GM18861 (cell line): ENCODE measurements at regions not wholly inside any gene's neighbourhood (a gene's known extent, or its start where the extent isn't known, plus 50 kb on each side); places are given as distances from the start of the nearest gene placed in this dataset.
A peak's percentile ranks its signal among the peaks of the same experiment; 100 is the strongest.

ENCODE experiments used
- ATAC-seq: cut with Tn5 transposase; IDR thresholded peaks from one replicate; pipeline ENCODE4 v1.9.1; 2021; ENCODE audit not compliant: unreplicated experiment

DNA sequence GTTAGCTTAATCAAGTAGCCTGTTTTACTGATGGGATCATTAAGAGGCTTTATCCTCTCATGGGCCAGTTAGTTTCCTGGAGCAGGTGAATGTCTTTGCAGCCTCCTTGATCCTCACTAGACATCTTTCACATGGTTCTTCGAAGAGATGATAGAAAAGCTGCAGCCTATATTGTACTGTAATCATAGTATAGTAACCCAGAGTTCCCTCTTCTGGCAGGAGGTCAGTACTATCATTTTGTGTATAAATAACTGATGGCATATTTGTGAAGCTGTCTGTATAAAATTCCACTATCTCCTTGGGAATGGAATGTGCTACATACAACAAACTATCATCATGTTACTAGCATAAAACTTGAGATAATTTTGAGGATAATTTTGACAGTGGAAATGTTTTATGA lies 123.8 kb upstream of the PRPS1L1 start:
- no peak for ATAC-seq

DNA sequence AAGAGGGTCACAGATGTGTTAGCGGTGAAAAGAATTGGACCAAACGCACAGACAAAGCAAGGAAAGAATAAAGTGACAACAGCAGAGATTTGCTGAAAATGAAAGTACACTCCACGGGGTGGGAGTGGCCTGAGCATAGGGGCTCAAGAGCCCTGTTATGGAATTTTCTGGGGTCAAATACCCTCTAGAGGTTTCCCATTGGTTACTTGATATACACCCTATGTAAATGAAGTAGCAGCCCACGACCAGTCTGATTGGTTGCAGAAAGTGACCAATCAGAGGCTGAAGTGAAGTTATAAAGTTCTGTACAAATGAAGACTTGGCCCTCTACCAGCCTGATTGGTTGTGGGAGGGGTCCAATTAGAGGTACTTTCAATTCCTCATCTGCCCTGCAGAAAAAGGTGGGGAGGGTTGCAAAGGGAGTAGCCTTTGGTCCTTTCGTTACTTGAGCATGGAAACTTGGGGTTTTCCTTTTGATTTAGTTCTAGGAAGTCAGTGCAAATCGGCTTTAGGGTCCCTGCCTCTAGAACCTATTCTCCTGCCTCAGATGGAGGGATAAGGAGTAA lies 125.6 kb upstream of the PRPS1L1 start:
- no peak for ATAC-seq

DNA sequence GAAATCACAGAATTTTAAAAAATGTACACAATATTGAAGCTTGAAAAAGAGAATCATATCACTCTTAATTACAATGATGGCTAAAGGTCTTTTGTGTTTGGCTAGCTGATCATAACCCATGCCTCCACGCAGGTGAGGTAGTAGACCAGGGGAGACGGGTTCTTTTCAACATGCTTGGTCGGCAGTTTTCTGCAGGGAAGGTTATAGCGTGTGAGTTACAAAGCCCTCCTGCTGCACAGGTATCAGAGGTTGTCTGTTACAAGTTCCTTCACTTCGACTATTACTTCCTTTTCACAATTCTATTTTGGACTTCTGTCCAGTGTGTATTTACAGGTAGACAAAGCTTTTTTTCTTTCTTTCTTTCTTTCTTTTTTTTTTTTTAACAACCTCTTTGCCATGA lies 127.1 kb upstream of the PRPS1L1 start:
- no peak for ATAC-seq

DNA sequence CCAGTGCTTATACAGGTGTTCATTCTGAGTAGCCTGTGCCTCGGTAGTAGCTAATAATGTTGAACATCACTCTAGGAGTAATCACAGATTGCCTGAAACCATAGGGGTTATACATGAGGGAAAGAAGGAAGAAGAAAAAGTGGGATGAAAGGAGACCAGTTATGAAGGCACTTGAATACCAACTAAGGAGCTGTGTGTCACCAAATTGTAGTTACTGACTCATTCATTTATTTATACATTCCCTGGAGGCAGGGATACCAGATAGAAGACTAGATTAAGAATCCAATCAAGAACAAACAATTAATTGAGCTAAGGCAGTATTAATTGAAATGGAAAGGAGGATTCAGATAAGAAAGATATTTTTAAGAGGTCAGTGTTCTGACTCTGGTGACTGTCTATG lies 129.6 kb upstream of the PRPS1L1 start:
- ATAC-seq = no peak

DNA sequence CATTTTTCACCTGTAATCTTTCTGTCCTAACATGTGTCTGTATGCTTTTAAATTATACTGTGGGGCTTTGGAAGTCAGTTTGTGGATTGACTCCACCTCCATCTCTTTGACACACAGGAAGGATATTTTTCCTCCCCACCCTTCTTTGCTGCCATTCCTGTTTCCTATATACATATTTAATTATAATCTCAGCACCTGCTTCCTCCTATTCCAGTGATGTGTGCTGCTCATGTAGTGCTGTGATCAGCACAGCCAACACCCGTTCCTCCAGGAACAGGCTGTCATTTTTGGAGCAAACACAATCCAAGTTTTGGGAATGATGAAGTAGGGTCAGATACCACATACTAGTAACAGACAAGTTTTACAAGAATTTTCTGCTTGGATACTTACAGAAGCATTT lies 135.0 kb upstream of the PRPS1L1 start:
- no peak for ATAC-seq

DNA sequence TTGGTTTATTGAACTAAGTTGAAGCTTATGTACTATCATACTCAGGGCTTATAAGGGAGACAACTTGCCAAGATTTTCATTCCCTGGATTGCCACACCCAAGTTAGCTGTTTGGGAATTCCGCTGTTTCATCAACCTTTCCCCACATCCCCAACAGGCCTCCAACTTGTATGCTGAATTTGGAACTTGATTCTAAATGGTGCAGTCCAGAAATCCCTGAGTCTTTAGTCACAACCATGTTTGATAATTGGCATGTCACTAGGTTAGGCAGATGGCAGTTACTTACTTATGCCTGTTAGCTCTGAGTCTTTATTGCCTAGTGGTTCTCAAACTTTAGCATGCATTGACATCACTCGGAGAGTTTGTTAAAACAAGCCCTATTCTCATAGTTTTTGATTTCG lies 135.4 kb upstream of the PRPS1L1 start:
- ATAC-seq = no peak

DNA sequence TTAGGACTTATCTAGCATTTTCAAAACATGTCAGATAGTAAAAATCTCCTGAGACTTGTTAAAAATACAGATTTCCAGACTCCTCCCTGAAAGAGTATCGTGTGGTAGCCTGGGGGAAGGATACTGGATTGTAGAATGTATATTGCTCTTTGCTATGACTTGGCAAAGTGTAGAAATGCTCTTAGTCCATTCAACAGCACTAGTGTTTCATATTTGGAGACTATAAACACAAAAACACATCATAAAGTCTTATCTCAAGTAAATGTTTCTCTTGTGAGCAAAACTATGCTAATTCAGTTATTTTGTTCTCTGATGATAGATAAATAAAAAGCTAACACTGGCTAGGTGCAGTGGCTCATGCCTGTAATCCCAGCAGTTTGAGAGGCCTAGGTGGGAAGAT lies 137.5 kb upstream of the PRPS1L1 start:
- ATAC-seq = no peak

DNA sequence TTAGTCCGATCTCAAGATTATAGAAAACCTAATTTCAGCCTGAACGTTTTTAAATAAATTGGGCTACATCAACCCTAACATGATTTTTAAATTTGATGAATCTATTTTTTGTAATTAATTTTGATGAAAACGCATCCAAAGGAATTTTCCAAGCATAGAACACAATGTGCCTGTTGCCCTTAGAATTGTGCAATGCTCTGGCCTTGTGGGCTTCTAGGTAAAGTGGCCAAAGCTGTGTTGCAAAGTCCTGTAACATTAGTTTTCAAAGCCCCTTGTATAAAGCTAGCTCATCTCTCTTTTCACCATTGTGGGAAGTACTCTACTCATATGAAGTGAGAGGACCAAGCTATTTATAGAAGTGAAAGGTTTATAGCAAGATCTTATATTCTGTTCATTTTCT lies 138.4 kb upstream of the PRPS1L1 start:
- ATAC-seq = no peak

DNA sequence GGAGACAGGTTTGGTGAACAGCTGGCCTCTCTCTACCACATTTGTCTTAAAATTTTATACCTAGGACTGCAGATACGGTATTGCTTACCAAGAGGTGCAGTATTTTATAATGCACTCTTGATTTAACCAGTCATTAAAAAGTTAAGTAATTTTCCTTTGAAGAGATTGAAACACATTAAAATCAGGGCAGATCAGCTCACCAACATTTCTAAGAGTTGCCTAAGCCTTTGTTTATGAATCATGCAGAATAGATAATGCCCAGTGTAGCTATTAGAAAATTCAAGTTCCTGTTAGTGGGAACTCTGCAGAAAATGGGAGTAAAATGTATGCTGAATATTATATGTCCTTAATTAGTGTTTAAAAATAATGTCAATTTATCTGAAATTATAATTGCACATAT lies 140.2 kb upstream of the PRPS1L1 start:
- ATAC-seq = no peak

DNA sequence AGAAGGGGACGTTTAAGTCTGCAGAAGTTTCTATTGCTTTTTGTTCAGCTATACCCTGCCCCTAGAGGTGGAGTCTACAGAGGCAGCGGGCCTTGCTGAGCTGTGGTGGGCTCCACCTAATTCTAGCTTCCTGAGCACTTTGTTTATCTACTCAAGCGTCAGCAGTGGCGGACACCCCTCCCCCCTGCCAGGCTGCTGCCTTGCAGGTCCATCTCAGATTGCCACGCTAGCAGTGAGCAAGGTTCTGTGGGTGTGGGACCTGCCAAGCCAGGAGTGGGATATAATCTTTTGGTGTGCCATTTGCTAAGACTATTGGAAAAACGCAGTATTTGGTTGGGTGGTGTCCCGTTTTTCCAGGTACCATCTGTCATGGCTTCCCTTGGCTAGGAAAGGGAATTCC lies 147.3 kb upstream of the PRPS1L1 start:
- ATAC-seq = no peak

DNA sequence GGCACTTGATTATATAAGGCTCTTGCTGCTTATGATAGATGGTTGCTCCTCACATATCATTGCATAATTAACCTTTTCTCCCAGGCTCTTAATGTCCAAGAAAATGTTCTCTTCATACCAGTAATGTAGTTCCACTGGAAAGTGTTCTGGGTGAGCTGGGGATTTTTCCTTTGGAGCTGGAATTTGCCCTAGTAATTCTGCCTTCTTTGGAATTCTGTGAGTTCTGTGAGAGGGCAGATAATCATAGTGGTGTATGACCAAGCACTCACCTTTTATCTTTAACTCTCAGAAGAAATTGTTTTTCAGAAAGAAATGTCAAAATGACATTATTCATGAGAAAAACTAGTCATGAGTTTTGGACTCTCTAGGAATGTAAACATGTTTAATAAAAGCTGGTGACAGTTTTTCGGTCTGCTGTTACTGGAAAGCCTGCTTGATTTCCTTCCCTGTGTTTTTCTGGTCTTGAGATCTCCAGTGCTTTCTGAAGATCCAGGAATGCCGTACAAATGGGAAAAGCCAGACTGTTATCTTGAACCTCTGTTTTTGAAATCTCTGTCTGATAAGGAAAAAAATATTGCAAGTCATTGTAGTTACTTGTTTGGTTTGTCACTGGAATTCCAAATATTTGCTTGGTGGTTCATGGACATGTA lies 148.3 kb upstream of the PRPS1L1 start:
- ATAC-seq = no peak

DNA sequence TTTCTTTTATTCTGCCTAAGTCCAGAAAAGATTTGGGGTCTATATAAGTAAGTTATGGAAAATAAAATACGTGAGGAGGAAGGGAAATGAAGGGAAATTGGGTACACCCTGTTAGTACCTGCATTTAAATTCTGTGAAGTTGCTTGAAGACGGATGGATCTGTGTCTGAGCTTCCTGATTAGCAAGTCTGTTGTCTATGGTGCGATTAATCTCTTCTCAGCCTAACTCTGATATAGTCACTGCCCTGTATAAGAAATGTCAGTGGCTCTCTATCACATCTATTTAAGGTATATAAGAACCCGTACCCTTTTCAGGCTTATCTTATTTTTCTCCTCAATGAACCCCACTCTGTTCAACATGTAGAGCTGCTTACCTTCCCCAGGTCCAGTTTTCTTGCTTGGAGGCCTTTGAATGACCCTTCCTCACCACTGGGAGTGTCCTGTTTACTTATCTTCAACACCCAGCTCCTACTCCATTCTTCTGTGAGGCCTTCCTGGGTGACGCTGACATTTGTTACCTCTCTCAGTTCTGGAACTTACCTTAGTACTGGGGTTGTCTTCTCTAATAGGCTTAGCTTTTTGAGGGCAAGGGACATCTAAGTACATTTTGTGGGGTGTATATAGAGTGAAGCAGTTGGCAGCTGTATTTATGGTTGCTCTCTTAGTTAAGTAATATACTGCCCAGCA lies 149.6 kb upstream of the PRPS1L1 start:
- no peak for ATAC-seq

DNA sequence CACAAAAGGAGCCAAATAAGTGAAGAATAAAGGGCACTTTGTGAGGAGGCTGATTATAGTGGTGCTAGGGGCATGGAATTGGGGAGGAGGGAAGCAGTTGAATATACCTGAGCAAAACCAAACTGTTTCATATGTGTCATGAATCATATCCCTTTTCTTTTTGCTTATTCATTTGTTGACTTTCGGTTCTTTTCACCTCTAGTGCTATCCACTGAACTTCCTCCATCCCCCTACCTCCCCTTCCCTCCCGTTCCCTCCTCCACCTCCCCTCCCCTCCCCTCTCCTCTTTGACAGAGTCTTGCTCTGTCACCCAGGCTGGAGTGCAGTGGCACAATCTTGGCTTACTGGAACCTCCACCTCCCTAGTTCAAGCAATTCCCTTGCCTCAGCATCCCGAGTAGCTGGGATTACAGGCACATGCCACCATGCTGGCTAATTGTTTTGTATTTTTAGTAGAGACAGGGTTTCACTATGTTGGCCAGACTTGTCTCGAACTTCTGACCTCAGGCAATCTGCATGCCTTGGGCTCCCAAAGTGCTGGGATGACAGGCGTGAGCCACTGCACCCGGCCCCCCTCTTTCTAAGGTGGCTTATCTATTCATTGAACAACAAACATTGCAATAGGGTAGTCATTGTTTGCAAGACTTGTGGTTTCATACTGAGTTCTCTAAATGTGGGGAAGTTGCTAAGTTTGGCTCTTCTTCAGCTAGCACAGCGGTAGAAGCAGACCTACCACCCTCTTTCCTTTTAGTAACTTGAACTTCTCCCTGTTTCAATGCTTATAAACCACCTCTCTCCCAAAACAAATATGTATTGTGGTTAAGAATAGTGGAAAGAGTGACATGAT lies 150.4 kb upstream of the PRPS1L1 start:
- ATAC-seq = peak; percentile 89

DNA sequence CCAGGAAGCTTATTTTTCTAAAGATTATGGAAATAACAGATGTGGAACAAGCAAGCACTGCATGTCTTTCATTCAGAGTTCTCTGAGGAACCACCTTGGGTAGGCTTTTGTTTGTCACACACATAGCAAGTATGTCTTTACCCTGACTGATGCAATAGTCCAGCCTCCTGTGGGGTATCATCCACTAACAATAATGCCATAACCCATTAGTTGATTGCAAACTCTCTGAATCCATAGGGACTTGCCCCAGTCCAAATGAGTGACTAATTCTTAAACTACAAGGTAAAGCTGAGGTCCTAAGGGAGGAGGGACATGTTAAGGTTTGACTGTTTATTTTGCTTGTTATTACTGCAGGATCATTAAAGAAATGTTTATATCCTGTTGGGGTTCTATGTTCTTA lies 151.4 kb upstream of the PRPS1L1 start:
- ATAC-seq = no peak

DNA sequence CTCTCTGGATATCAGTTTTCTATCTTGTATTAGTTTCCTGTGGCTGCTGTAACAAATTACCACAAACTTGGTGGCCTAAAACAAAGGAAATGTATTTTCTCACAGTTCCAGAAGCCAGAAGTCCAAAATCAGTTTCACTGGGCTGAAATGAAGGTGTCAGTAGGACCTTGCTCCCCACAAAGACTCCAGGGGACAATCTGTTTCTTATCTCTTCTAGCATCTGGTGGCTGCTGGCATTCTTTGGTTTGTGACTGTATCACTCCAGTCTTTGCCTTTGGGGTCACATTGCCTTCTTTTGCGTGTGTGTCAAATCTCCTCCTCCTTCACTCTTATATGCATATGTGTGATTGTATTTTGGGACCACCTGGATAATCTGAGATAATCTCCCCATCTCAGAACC lies 153.0 kb upstream of the PRPS1L1 start:
- no peak for ATAC-seq

DNA sequence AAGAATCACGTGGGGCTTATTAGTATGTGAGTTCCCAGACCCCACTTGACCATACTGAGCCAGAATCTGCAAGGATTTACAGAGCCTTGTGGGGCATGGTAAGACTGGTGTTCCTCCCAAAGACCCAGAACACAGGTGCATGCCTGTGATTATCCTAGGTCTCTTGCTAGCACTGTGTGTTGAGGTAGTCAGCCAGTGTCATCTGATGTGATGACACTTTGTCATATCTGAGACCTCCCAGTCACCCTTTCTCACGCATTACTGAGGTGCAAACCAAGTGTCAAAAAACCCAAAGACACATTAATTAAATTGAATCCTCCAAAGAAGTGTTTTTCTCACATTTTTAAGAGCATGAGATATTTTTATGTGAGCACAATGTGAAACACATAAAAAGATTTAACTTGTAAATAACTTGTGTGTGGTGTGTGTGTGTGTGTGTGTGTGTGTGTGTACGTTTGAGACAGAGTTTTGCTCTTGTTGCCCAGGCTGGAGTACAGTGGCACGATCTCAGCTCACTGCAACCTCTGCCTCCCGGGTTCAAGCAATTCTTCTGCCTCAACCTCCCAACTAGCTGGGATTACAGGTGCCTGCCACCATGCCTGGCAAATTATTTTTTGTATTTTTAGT lies 162.0 kb upstream of the PRPS1L1 start:
- no peak for ATAC-seq

DNA sequence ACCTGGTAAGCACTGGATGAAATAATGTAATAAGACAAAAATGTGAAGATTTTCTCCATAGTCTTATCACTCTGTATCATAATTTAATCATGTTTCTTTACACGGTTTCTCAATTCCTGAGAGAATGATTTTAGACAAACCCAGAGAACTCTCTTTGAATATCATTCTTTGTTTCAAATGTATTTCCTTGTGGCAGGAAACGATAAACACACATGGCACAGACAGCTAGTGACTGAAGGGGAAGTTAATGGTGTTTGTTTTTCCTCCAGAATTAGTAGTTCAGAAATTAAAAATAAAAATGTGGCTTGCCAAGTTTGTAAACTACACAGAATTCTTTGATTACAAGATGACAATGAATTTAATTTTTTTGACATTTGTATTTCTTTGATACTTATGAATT lies 163.7 kb upstream of the PRPS1L1 start:
- no peak for ATAC-seq

DNA sequence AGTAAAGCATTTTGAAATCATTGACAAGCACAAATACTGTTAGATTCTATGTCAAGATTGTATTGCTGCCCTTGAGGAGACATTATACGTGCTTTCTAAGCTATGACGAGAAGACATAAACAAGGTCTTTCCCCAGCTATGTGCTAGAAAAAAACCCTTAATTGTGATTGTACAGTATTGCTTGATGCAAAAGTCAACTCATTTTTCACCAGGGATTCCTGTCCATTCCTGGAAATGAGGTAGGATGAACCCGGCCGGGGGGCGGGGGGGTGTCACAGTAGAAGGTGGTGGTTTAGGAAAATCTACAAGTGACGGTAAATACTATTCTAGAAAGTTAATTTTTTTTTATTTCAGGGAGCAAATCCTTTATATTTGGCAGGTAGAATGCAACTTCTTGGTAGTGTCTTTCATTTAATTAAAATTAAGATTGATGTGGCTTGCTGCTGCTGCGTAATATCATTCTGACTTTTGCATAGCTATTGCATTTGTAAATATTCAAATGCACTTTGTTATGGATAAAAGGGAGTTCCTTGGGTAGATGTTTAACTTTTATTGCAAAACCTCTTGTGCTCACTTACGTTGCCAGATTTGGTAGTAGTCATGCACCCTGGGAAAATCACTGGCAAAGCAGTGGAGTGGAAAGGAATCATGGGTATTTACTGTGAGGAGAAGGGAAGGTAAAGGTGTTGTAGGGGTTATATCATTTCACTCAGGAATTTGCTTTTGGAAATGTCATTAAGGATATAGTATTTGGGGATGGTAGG lies 164.4 kb upstream of the PRPS1L1 start:
- no peak for ATAC-seq

DNA sequence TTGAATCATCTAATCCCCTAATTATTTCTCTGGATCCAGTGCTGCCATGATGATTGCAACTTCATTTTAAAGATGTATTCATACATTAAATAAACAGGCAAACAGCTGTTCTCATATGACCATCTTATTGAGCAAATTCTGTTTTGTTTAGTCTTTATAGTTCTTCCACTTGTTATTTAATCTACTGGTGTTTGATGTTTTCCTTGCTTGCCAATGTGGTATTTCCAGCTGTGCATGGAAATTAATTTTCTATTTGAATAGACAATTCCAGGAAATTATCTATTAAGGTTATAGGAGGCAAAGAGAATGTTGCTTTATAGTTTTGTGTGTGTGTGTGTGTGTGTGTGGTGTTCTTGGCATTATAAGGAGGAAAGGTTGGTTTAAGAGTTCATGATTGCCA lies 167.0 kb upstream of the PRPS1L1 start:
- ATAC-seq = no peak

DNA sequence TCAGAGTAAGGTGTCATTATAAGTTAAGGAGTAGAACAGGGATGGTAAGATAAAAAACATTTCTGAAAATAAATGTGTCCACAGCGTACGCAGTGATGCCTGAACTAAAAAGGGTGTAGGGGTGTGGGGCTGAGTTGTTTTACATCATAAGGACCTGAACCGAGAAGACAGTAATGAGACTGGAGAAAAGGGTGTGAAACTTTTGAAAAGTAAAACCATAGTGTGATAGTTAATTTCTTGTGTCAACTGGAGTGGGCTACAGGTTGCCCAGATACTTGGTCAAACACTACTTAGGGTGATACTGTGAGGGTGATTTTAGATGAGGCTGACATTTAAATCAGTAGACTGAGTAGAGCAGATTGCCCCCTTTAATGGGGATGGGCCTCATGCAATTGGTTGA lies 169.0 kb upstream of the PRPS1L1 start:
- no peak for ATAC-seq

DNA sequence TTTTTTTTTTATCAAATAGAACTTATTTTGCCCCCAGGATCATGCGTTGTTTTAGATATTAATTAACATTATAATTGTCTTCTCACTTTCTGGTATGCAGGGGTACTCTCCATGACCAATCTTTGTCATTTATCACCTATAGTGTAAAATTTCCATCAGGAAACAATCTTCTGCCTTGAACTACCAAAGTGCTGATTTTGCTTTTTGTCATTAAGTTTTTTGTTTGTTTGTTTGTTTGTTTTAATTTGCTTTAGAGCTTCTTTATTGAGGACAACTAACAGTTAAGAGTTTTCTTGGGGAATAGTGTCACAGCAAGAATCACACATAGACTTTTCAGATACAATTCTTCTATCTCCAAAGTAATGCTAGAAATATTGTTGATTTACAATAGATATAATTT lies 171.2 kb upstream of the PRPS1L1 start:
- no peak for ATAC-seq
